ENCODE measurements at regions not wholly inside any gene's neighbourhood (a gene's known extent, or its start where the extent isn't known, plus 50 kb on each side); places are given as distances from the start of the nearest gene placed in this dataset.

DNA sequence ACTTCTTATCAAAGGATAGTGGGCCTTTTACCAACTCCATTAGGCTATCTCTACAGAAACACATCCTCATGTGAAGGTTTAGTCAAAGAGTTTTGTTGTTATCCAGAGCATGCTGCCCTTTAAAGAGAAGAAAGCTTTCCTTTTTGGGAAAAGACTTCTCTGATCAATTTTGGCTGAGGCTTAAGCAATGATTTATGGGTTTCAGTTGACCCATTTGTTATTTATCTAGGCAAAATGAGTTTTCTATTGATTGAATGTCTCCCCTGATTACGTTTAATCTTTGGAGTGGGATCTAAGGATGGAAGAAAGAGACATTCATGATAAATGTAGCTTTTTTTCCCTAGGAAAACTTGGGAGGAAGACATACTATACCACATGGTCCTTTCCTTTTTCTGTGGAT is 326.6 kb upstream of the JAG1 start:
- no peak for TF ChIP-seq GATA2 (CRISPR knock-in tag; IDR thresholded peaks at IDR 0.05)
- TF ChIP-seq MXI1 (IDR thresholded peaks at IDR 0.05; ENCODE audit: low read depth, low read length), result no peak
- no peak for TF ChIP-seq FOXJ3 (CRISPR knock-in tag; IDR thresholded peaks at IDR 0.05)
- TF ChIP-seq, protein P1, sequence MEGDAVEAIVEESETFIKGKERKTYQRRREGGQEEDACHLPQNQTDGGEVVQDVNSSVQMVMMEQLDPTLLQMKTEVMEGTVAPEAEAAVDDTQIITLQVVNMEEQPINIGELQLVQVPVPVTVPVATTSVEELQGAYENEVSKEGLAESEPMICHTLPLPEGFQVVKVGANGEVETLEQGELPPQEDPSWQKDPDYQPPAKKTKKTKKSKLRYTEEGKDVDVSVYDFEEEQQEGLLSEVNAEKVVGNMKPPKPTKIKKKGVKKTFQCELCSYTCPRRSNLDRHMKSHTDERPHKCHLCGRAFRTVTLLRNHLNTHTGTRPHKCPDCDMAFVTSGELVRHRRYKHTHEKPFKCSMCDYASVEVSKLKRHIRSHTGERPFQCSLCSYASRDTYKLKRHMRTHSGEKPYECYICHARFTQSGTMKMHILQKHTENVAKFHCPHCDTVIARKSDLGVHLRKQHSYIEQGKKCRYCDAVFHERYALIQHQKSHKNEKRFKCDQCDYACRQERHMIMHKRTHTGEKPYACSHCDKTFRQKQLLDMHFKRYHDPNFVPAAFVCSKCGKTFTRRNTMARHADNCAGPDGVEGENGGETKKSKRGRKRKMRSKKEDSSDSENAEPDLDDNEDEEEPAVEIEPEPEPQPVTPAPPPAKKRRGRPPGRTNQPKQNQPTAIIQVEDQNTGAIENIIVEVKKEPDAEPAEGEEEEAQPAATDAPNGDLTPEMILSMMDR (IDR thresholded peaks at IDR 0.05), result no peak
